SKM-1 (cell line): ENCODE measurements at regions not wholly inside any gene's neighbourhood (a gene's known extent, or its start where the extent isn't known, plus 50 kb on each side); places are given as distances from the start of the nearest gene placed in this dataset.
"Not testable (repeated sequence)": the region's sequence is repeated elsewhere in the genome, so short reads cannot be mapped to it uniquely, and the experiment has no call there.

Source experiments
- DNase-seq: peaks from one replicate; lab custom pipeline; 2025; ENCODE audit not compliant: unreplicated experiment; lab: John Stamatoyannopoulos, UW

- DNase-seq, result no peak
These were observed 186.9 kb downstream of the RRAGC start for GRCh38 chr1:38672692-38673091.

- DNase-seq, result no peak
These were observed 188.4 kb downstream of the RRAGC start for GRCh38 chr1:38671221-38671620.

GRCh38 chr1:38670544-38671122 is 188.9 kb downstream of the RRAGC start:
- no peak for DNase-seq

GRCh38 chr1:38667626-38668025 is 191.9 kb downstream of the RRAGC start:
- no peak for DNase-seq

GRCh38 chr1:38662126-38662525 is 197.4 kb downstream of the RRAGC start:
- DNase-seq, result no peak

GRCh38 chr1:38658883-38659282 is 200.7 kb downstream of the RRAGC start:
- DNase-seq, result no peak

- no peak for DNase-seq
These were observed 201.7 kb downstream of the RRAGC start for GRCh38 chr1:38657873-38658272.

GRCh38 chr1:38657207-38657840 is 202.2 kb downstream of the RRAGC start:
- no peak for DNase-seq

GRCh38 chr1:38656726-38657125 is 202.8 kb downstream of the RRAGC start:
- no peak for DNase-seq

- DNase-seq, result no peak
These were observed 207.4 kb downstream of the RRAGC start for GRCh38 chr1:38652217-38652616.

GRCh38 chr1:38651669-38652068 is 207.9 kb downstream of the RRAGC start:
- DNase-seq, result no peak

GRCh38 chr1:38648417-38648816 is 211.2 kb downstream of the RRAGC start:
- DNase-seq, result no peak

- DNase-seq, result not testable (repeated sequence)
These were observed 212.2 kb downstream of the RRAGC start for GRCh38 chr1:38647341-38647740.

- no peak for DNase-seq
These were observed 215.5 kb downstream of the RRAGC start for GRCh38 chr1:38644092-38644491.

GRCh38 chr1:38641661-38642060 is 217.9 kb downstream of the RRAGC start:
- DNase-seq, result no peak

GRCh38 chr1:38640371-38640770 is 219.2 kb downstream of the RRAGC start:
- no peak for DNase-seq

- DNase-seq, result no peak
These were observed 231.3 kb downstream of the RRAGC start for GRCh38 chr1:38628241-38628640.

GRCh38 chr1:38625939-38626338 is 233.6 kb downstream of the RRAGC start:
- DNase-seq, result no peak

- DNase-seq, result no peak
These were observed 235.1 kb downstream of the RRAGC start for GRCh38 chr1:38624336-38625039.

- DNase-seq, result no peak
These were observed 236.0 kb downstream of the RRAGC start for GRCh38 chr1:38623529-38623928.

GRCh38 chr1:38622197-38622596 is 237.4 kb downstream of the RRAGC start:
- DNase-seq, result no peak

GRCh38 chr1:38616846-38617245 is 242.7 kb downstream of the RRAGC start:
- no peak for DNase-seq
